GM18502 (cell line): ENCODE measurements at regions not wholly inside any gene's neighbourhood (a gene's known extent, or its start where the extent isn't known, plus 50 kb on each side); places are given as distances from the start of the nearest gene placed in this dataset.
A peak's percentile ranks its signal among the peaks of the same experiment; 100 is the strongest.
"Not testable (repeated sequence)": the region's sequence is repeated elsewhere in the genome, so short reads cannot be mapped to it uniquely, and the experiment has no call there.

Experiments
- ATAC-seq: cut with Tn5 transposase; IDR thresholded peaks from one replicate; pipeline ENCODE4 v1.9.1; 2021; ENCODE audit warnings: mild to moderate bottlenecking; ENCODE audit not compliant: unreplicated experiment, poor library complexity

- ATAC-seq = no peak
Measured at GRCh38 chr3:5463991-5464390, 276.5 kb downstream of the EDEM1 start.

- ATAC-seq = no peak
Measured at GRCh38 chr3:5464649-5465048, 277.1 kb downstream of the EDEM1 start.

GRCh38 chr3:5465183-5465582 is 277.7 kb downstream of the EDEM1 start:
- ATAC-seq = no peak

GRCh38 chr3:5466065-5466464 is 278.6 kb downstream of the EDEM1 start:
- no peak for ATAC-seq

- ATAC-seq = no peak
Measured at GRCh38 chr3:5466717-5467116, 279.2 kb downstream of the EDEM1 start.

GRCh38 chr3:5473471-5473870 is 286.0 kb downstream of the EDEM1 start:
- peak; percentile 62 for ATAC-seq

GRCh38 chr3:5476403-5476802 is 288.9 kb downstream of the EDEM1 start:
- no peak for ATAC-seq

GRCh38 chr3:5479229-5479799 is 291.8 kb downstream of the EDEM1 start:
- ATAC-seq = no peak

GRCh38 chr3:5480190-5480589 is 292.7 kb downstream of the EDEM1 start:
- no peak for ATAC-seq

GRCh38 chr3:5485427-5485826 is 297.9 kb downstream of the EDEM1 start:
- peak; percentile 83 for ATAC-seq

GRCh38 chr3:5488771-5489170 is 301.3 kb downstream of the EDEM1 start:
- ATAC-seq = no peak

- peak; percentile 65 for ATAC-seq
Measured at GRCh38 chr3:5489536-5489935, 302.0 kb downstream of the EDEM1 start.

GRCh38 chr3:5494905-5495519 is 307.5 kb downstream of the EDEM1 start:
- no peak for ATAC-seq

GRCh38 chr3:5497497-5497896 is 310.0 kb downstream of the EDEM1 start:
- ATAC-seq = no peak

GRCh38 chr3:5498981-5499380 is 311.5 kb downstream of the EDEM1 start:
- peak; percentile 43 for ATAC-seq

GRCh38 chr3:5499404-5499803 is 311.9 kb downstream of the EDEM1 start:
- ATAC-seq = peak; percentile 89

GRCh38 chr3:5503136-5503535 is 315.6 kb downstream of the EDEM1 start:
- ATAC-seq = no peak

- ATAC-seq = no peak
Measured at GRCh38 chr3:5504135-5504534, 316.6 kb downstream of the EDEM1 start.

- no peak for ATAC-seq
Measured at GRCh38 chr3:5505163-5505562, 317.7 kb downstream of the EDEM1 start.

GRCh38 chr3:5505997-5506396 is 318.5 kb downstream of the EDEM1 start:
- no peak for ATAC-seq

- not testable (repeated sequence) for ATAC-seq
Measured at GRCh38 chr3:5508860-5509259, 321.4 kb downstream of the EDEM1 start.

- ATAC-seq = no peak
Measured at GRCh38 chr3:5510300-5510699, 322.8 kb downstream of the EDEM1 start.
